CD4-positive, alpha-beta memory T cell (primary cell): ENCODE measurements at regions not wholly inside any gene's neighbourhood (a gene's known extent, or its start where the extent isn't known, plus 50 kb on each side); places are given as distances from the start of the nearest gene placed in this dataset.
"Not testable (repeated sequence)": the region's sequence is repeated elsewhere in the genome, so short reads cannot be mapped to it uniquely, and the experiment has no call there.

Experiments
- CTCF ChIA-PET: fragments of 350-600 bp; sonication (Branson Sonifier 250); formaldehyde crosslinking; loops from one replicate; lab custom pipeline; 2021; ENCODE audit warnings: inconsistent platforms; ENCODE audit not compliant: partially characterized antibody; lab: Charles Lee
- POLR2A ChIA-PET: fragments of 350-600 bp; sonication (Branson Sonifier 250); formaldehyde crosslinking; loops from one replicate; lab custom pipeline; 2021; ENCODE audit not compliant: partially characterized antibody; lab: Charles Lee
- DNase-seq, 5 donors: peaks; one replicate each; pipeline versions ENCODE4 v3.0.0 to v3.0.0-alpha.2; 2020 to 2022; ENCODE audit warnings: mixed read lengths in 1 of 5
- H3K27ac ChIP-seq: one replicate; pipeline ENCODE4 v1.7.0; 2013; ENCODE audit warnings: low read depth, low read length
- H3K27me3 ChIP-seq: 2 replicates; pipeline ENCODE4 v1.7.0; 2013; ENCODE audit warnings: mild to moderate bottlenecking, low read length, moderate library complexity; ENCODE audit not compliant: insufficient read depth
- H3K36me3 ChIP-seq: 2 replicates; pipeline ENCODE4 v1.7.0; 2013; ENCODE audit warnings: mild to moderate bottlenecking, low read length, moderate library complexity; ENCODE audit not compliant: insufficient read depth
- H3K4me1 ChIP-seq: 2 replicates; pipeline ENCODE4 v1.7.0; 2013; ENCODE audit warnings: mild to moderate bottlenecking, low read length, moderate library complexity; ENCODE audit not compliant: insufficient read depth
- H3K4me3 ChIP-seq, 2 donors: one replicate each; pipeline ENCODE4 v1.7.0; 2013; ENCODE audit warnings: low read length in 2 of 2, mild to moderate bottlenecking in 1 of 2
- H3K9me3 ChIP-seq, 2 donors: one replicate each; pipeline ENCODE4 v1.7.0; 2013; ENCODE audit warnings: low read length in 2 of 2, control low read depth in 1 of 2; ENCODE audit not compliant: control insufficient read depth in 1 of 2
- H3K27ac Mint-ChIP-seq, 7 donors: one replicate each; pipeline ENCODE4 v1.8.0; 2020 to 2021; ENCODE audit warnings: mixed read lengths in 7 of 7, mild to moderate bottlenecking in 6 of 7, inconsistent platforms in 3 of 7, moderate library complexity in 3 of 7
- H3K27me3 Mint-ChIP-seq, 2 donors: one replicate each; pipeline ENCODE4 v1.8.0; 2020 to 2021; ENCODE audit warnings: mixed read lengths in 2 of 2
- H3K36me3 Mint-ChIP-seq, 2 donors: one replicate each; pipeline ENCODE4 v1.8.0; 2020 to 2021; ENCODE audit warnings: mixed read lengths in 2 of 2, inconsistent platforms in 1 of 2, mild to moderate bottlenecking in 1 of 2
- H3K4me1 Mint-ChIP-seq, 4 donors: one replicate each; pipeline ENCODE4 v1.8.0; 2020 to 2021; ENCODE audit warnings: mixed read lengths in 4 of 4, mild to moderate bottlenecking in 1 of 4
- H3K4me3 Mint-ChIP-seq, 8 donors: one replicate each; pipeline ENCODE4 v1.8.0; 2020 to 2021; ENCODE audit warnings: mixed read lengths in 8 of 8, mild to moderate bottlenecking in 7 of 8, moderate library complexity in 6 of 8, inconsistent platforms in 3 of 8
- H3K9me3 Mint-ChIP-seq, 8 donors: one replicate each; pipeline ENCODE4 v1.8.0; 2020 to 2021; ENCODE audit warnings: mixed read lengths in 8 of 8, mild to moderate bottlenecking in 5 of 8, inconsistent platforms in 3 of 8, moderate library complexity in 1 of 8
- intact Hi-C: fragments of 100-400 bp; cut with micrococcal nuclease; formaldehyde crosslinking; loops from one replicate; pipeline ENCODE4 v1.15.1; 2023

- intact Hi-C loops: no loop called here
- Mint-ChIP-seq H3K4me1 (no peaks in the 10 kb centered on the region), H3K9me3 (peaks cover 0 to 2% (median 0%) of the 10 kb centered on the region in 8 donors), H3K27me3 (peaks cover 3 to 12% of the 10 kb centered on the region in 2 donors), H3K27ac (no peak overlapping the region), H3K4me3 (no peak overlapping the region), H3K36me3 (no peaks in the 10 kb centered on the region)
- ChIA-PET CTCF (no interaction called here), POLR2A (no interaction called here)
- Histone ChIP-seq H3K27me3 (no peaks in the 10 kb centered on the region), H3K36me3 (no peaks in the 10 kb centered on the region), H3K9me3 (no peaks in the 10 kb centered on the region), H3K27ac (no peak overlapping the region), H3K4me1 (no peaks in the 10 kb centered on the region), H3K4me3 (no peak overlapping the region)
- no peak for DNase-seq
These were observed 51.1 kb upstream of the MIER3 start for GRCh38 chr5:57002959-57003485.

GRCh38 chr5:57003566-57003965, 51.6 kb upstream of the MIER3 start:
- H3K27ac Mint-ChIP-seq, POLR2A ChIA-PET, H3K27me3 ChIP-seq, H3K9me3 Mint-ChIP-seq, DNase-seq, H3K27ac ChIP-seq, H3K4me3 Mint-ChIP-seq, H3K9me3 ChIP-seq, H3K4me3 ChIP-seq, H3K4me1 ChIP-seq, H3K36me3 Mint-ChIP-seq, H3K4me1 Mint-ChIP-seq, CTCF ChIA-PET, H3K36me3 ChIP-seq, intact Hi-C loops: not testable (repeated sequence)
- H3K27me3 Mint-ChIP-seq: peaks cover 3 to 12% of the 10 kb centered on the region in 2 donors

- intact Hi-C loops: no loop called here
- H3K9me3 Mint-ChIP-seq: peaks cover 0 to 2% (median 0%) of the 10 kb centered on the region in 8 donors
- Histone ChIP-seq H3K4me1 (no peaks in the 10 kb centered on the region), H3K27me3 (no peaks in the 10 kb centered on the region), H3K27ac (no peak overlapping the region), H3K36me3 (no peaks in the 10 kb centered on the region), H3K9me3 (no peaks in the 10 kb centered on the region), H3K4me3 (no peak overlapping the region)
- H3K4me1 Mint-ChIP-seq: no peaks in the 10 kb centered on the region
- ChIA-PET CTCF (no interaction called here), POLR2A (no interaction called here)
- no peak for DNase-seq
- H3K27me3 Mint-ChIP-seq: peaks cover 1 to 11% of the 10 kb centered on the region in 2 donors
- H3K4me3 Mint-ChIP-seq: no peak overlapping the region
- H3K27ac Mint-ChIP-seq: no peak overlapping the region
- no peaks in the 10 kb centered on the region for H3K36me3 Mint-ChIP-seq
These were observed 52.9 kb upstream of the MIER3 start for GRCh38 chr5:57004800-57005199.

GRCh38 chr5:57007344-57007743, 55.4 kb upstream of the MIER3 start:
- H3K4me3 Mint-ChIP-seq: no peak overlapping the region
- H3K9me3 ChIP-seq: no peaks in the 10 kb centered on the region
- no peaks in the 10 kb centered on the region for H3K36me3 Mint-ChIP-seq
- no peak overlapping the region for H3K27ac ChIP-seq
- no peak overlapping the region for H3K27ac Mint-ChIP-seq
- H3K4me1 ChIP-seq: no peaks in the 10 kb centered on the region
- no peaks in the 10 kb centered on the region for H3K9me3 Mint-ChIP-seq
- H3K36me3 ChIP-seq: no peaks in the 10 kb centered on the region
- H3K4me1 Mint-ChIP-seq: no peaks in the 10 kb centered on the region
- no peak overlapping the region for H3K4me3 ChIP-seq
- no peaks in the 10 kb centered on the region for H3K27me3 ChIP-seq
- H3K27me3 Mint-ChIP-seq: peaks cover 0 to 8% of the 10 kb centered on the region in 2 donors
- ChIA-PET POLR2A (no interaction called here), CTCF (no interaction called here)
- intact Hi-C loops: no loop called here
- no peak for DNase-seq

DNA sequence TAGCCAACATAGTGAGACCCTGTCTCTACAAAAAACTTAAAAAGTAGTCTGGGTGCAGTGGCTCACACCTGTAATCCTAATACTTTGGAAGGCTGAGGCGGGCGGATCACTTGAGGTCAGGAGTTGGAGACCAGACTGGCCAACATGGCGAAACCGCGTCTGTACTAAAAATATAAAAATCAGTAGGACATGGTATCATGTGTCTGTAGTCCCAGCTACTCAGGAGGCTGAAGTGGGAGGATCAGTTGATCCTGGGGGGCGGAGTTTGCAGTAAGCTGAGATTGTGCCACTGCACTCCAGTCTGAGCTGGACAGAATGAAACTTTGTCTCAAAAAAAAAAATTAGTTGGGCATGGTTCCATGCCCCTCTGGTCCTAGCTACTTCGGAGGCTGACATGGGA, 57.9 kb upstream of the MIER3 start:
- intact Hi-C loops: no loop called here
- Mint-ChIP-seq H3K27me3 (peaks cover 0 to 4% of the 10 kb centered on the region in 2 donors), H3K9me3 (no peaks in the 10 kb centered on the region), H3K4me1 (no peaks in the 10 kb centered on the region), H3K27ac (no peak overlapping the region), H3K36me3 (no peaks in the 10 kb centered on the region), H3K4me3 (no peak overlapping the region)
- Histone ChIP-seq H3K36me3 (no peaks in the 10 kb centered on the region), H3K27me3 (no peaks in the 10 kb centered on the region), H3K4me3 (no peak overlapping the region), H3K27ac (no peak overlapping the region), H3K4me1 (no peaks in the 10 kb centered on the region), H3K9me3 (no peaks in the 10 kb centered on the region)
- no peak for DNase-seq
- CTCF ChIA-PET: no interaction called here
- POLR2A ChIA-PET: no interaction called here

DNA sequence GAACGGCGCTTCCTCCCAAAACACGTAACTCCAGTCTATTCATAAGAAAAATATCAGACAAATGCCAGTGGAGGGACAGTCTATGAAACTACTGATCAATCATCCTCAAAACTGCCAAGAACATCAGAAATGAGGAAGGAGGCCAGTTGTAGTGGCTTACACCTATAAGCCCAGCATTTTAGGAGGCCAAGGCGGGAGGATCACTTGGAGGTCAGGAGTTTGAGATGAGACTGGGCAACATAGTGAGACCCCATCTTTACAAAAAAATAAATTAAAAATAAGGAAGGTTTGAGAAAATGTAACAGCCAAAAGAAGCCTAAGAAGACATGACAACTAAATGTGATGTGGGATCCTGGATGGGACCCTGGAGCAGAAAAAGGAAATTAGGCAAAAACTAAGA, 58.9 kb upstream of the MIER3 start:
- Histone ChIP-seq H3K27ac (no peak overlapping the region), H3K9me3 (no peaks in the 10 kb centered on the region), H3K27me3 (no peaks in the 10 kb centered on the region), H3K4me3 (no peak overlapping the region), H3K36me3 (no peaks in the 10 kb centered on the region), H3K4me1 (no peaks in the 10 kb centered on the region)
- CTCF ChIA-PET: no interaction called here
- Mint-ChIP-seq H3K4me3 (no peak overlapping the region), H3K9me3 (no peaks in the 10 kb centered on the region), H3K27ac (no peak overlapping the region), H3K27me3 (peaks cover 0 to 4% of the 10 kb centered on the region in 2 donors), H3K4me1 (no peaks in the 10 kb centered on the region), H3K36me3 (no peaks in the 10 kb centered on the region)
- POLR2A ChIA-PET: no interaction called here
- intact Hi-C loops: no loop called here
- no peak for DNase-seq

DNA sequence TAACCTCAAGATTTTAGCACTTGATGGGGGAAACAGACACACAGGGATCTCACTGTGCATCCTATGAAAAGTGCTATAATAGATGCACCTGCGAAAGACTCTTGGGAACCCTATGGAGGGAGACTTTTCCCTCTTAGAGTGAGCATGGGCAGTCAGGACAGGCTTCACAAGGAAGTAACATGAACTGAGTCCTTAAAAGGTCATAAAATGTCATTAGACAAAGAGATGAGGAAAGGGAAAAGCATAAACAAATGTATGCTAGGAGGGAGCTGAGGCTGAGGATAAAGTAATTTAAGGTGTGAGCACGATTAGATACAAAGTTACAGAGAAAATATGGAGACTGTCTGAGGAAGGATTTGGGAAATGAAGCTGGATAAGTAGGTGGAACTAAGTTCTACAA, 60.6 kb upstream of the MIER3 start:
- Mint-ChIP-seq H3K9me3 (no peaks in the 10 kb centered on the region), H3K4me3 (no peak overlapping the region), H3K36me3 (no peaks in the 10 kb centered on the region), H3K27ac (peak overlapping the region in 1 of 7 donors; percentile 5), H3K27me3 (peaks cover 0 to 4% of the 10 kb centered on the region in 2 donors), H3K4me1 (no peaks in the 10 kb centered on the region)
- Histone ChIP-seq H3K27me3 (no peaks in the 10 kb centered on the region), H3K9me3 (no peaks in the 10 kb centered on the region), H3K36me3 (no peaks in the 10 kb centered on the region), H3K4me3 (no peak overlapping the region), H3K4me1 (no peaks in the 10 kb centered on the region), H3K27ac (no peak overlapping the region)
- ChIA-PET POLR2A (no interaction called here), CTCF (no interaction called here)
- no peak for DNase-seq
- intact Hi-C loops: no loop called here

DNA sequence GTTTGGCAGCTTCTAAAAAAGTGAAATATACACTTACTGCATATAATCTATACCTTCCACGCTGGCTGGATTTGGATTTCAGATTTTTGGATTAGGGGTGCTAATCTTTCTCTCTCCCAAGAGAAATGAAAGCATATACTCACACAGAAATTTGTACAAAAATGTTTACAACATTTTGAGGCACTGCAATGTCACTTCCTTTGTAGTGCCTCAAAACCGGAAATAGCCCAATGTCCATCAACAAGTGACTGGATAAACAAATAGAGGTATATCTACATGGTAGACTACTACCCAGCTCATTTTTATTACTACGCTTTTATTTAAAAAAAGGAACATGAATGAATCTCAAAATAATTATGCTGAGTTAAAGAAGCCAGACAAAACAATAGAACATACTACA, 74.0 kb upstream of the MIER3 start:
- Mint-ChIP-seq H3K36me3 (no peaks in the 10 kb centered on the region), H3K4me1 (peaks cover 4 to 9% (median 6%) of the 10 kb centered on the region in 4 donors), H3K27ac (no peak overlapping the region), H3K4me3 (no peak overlapping the region), H3K27me3 (no peaks in the 10 kb centered on the region), H3K9me3 (peaks cover 0 to 3% (median 0%) of the 10 kb centered on the region in 8 donors)
- no peaks in the 10 kb centered on the region for H3K9me3 ChIP-seq
- intact Hi-C loops: no loop called here
- no peaks in the 10 kb centered on the region for H3K4me1 ChIP-seq
- ChIA-PET CTCF (no interaction called here), POLR2A (no interaction called here)
- H3K36me3 ChIP-seq: no peaks in the 10 kb centered on the region
- no peak overlapping the region for H3K27ac ChIP-seq
- no peaks in the 10 kb centered on the region for H3K27me3 ChIP-seq
- no peak for DNase-seq
- no peak overlapping the region for H3K4me3 ChIP-seq
